HG03280 (cell line): ENCODE measurements at regions not wholly inside any gene's neighbourhood (a gene's known extent, or its start where the extent isn't known, plus 50 kb on each side); places are given as distances from the start of the nearest gene placed in this dataset.

Experiments used
- ATAC-seq: cut with Tn5 transposase; IDR thresholded peaks from one replicate; pipeline ENCODE4 v1.9.1; 2021; ENCODE audit warnings: mild to moderate bottlenecking, moderate library complexity; ENCODE audit not compliant: unreplicated experiment

GRCh38 chr7:41536873-41537665 lies 165.8 kb downstream of the INHBA start:
- ATAC-seq, result no peak

DNA sequence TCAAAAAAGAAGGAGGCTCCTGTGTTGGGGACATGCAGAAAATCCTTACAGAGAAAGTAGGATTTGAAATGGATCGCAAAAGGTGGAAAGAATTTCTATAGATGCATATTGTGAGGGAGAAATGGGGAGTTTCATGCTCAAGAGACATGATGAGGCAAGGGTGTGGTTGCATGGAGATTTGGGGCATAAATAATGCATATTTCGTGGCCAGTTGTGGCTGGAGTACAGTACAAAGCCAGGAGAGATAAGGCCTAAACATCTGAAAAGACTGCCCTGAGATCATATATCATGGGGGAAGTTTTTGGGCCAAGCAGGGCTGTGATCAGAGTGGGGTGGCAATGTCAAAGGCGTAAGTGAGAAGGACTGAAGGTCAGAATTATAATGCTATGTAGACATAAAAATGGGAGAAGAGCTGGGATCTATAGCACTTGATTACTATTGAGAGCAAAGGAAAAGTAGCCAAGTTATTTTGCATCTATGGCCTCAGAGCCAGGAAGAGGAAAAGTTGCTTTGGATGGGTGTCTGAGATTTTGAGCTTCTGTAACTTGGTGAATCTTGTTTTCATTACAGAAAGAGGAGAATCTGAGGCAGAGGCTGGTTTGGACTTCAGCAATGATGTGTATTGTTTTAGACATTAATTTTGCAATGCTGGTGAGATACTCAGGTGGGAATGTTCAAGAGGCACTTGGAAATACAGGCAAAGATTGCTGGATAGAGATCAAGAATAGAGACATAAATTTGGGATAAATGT lies 166.6 kb downstream of the INHBA start:
- no peak for ATAC-seq

- ATAC-seq, result no peak
Measured at GRCh38 chr7:41529831-41530230, 173.1 kb downstream of the INHBA start.

DNA sequence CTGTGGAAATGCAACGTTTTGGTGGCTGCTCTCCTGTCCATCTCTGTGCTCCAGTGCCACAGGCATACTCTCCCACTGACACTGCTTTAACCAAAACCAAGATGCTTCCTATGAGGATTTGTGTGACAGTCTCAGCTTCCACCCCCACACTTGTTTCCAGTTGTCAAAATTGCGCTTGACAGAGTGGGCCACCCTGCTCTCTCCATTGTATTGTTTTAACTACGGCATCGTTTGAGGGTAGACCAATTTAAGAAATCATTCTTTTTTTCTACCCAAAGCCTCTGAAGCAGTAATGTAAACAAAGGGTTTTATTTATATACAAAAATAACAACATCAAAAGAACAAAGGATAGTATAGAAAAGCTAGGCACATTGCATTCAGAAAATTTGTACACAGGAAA lies 178.0 kb downstream of the INHBA start:
- no peak for ATAC-seq

DNA sequence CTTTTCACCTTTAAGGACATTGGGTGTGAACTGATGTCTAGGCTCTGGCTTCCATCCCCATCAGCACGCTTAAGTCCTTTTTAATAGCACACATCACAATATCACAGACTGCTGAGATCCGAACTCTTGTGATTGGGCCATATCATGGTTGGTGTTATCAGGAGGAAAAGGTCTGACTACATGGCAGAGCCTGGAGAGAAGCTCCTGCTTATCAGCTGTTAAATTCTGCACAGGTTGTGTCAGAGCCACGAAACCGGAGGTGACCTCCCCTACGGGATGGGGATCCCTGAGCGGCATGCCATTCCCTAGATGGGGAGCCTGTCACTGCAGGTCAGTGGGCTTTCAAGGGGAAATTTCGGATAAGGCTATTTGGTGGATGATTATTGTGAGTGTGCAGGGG lies 182.4 kb downstream of the INHBA start:
- no peak for ATAC-seq

GRCh38 chr7:41517771-41518170 lies 185.1 kb downstream of the INHBA start:
- no peak for ATAC-seq

- ATAC-seq, result no peak
Measured at GRCh38 chr7:41508755-41509154, 194.1 kb downstream of the INHBA start.

DNA sequence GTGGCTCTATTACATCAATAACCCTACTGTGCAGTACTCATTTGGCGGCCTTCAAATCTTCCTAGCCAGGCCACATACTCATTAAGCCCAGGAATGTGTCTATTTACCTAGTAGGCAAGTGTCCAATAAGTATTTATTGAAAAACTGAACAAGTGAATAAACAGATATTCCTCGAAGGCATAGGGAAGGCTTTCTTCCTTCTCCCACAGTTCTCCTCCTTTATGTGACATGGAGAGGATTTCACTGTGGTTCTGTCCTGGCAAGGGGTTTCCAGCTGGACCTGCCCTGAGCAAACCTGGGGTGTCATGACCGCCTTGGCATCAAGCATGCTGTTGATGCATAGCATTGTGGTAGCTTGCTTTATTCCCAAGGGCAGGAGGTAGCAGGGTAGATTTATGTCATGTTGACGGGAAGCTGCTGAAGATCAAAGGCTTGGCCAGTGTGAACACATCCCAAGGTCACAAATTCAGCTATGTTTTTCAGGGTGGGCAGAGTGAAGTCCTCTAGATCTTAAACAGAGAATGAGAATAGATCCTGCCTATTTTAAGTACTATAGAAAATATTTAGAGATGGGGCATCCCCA lies 195.1 kb downstream of the INHBA start:
- ATAC-seq, result no peak

DNA sequence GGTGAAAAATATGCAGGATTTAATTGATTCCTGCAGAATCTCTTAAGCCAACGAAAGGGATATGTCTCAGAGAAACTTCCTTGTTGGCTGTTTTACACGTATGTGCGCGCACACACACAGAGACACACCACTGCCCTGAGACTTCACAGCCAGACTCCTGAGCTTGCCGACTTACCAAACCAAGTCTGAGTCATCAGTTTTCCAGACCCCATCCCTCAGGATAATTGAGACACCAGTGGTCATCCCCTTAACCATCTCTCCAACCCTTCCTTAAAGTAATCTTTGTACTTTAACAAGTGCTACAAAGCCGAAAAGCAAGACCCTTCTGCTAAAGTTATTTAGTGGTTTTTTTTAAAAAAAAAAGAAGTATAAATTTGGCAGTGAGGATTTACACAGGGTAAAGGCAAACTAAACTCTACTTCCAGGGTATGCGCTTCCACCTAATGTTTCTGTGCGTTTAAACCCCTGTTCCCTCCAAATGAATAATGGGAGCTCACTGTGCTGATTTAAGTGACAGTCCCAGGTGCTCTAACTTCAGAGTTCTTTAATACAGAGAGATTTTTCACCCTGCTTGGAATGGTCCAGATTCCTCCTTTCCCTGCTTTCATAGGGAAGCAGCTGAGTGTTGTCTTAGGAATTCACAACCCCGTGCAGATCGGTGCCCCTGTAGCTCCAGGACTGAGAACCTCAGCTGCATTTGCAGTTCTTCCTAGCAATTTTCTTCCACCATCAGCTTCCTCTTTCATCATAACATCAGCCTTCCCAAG lies 198.5 kb downstream of the INHBA start:
- ATAC-seq, result no peak

GRCh38 chr7:41503438-41503837 lies 199.5 kb downstream of the INHBA start:
- ATAC-seq, result no peak

GRCh38 chr7:41501466-41501865 lies 201.4 kb downstream of the INHBA start:
- ATAC-seq, result no peak

GRCh38 chr7:41501006-41501405 lies 201.9 kb downstream of the INHBA start:
- no peak for ATAC-seq

- no peak for ATAC-seq
Measured at GRCh38 chr7:41492603-41493002, 210.3 kb downstream of the INHBA start.

- no peak for ATAC-seq
Measured at GRCh38 chr7:41491883-41492471, 210.9 kb downstream of the INHBA start.

- no peak for ATAC-seq
Measured at GRCh38 chr7:41491308-41491707, 211.6 kb downstream of the INHBA start.

GRCh38 chr7:41489885-41490284 lies 213.0 kb downstream of the INHBA start:
- no peak for ATAC-seq

- no peak for ATAC-seq
Measured at GRCh38 chr7:41487229-41487940, 215.5 kb downstream of the INHBA start.

- no peak for ATAC-seq
Measured at GRCh38 chr7:41481353-41481752, 221.5 kb downstream of the INHBA start.

DNA sequence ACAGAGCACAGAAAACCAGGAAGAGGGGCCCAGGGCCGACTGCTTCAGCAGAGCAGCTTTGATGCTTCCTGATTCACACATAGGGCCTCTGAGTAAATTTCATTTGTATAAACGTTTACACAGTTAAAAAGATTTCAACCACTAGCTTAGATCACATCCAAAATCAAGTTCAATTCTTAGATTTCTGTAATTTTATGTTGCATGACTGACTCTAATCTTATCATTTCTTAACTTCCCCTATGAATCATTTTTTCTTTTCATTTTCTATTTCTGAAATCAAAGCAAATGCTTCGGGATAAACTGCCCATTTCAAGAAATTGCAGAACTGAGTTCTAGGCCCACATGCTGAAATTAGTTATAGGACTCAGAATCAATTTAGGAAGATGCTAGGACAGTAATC lies 224.7 kb downstream of the INHBA start:
- ATAC-seq, result no peak

DNA sequence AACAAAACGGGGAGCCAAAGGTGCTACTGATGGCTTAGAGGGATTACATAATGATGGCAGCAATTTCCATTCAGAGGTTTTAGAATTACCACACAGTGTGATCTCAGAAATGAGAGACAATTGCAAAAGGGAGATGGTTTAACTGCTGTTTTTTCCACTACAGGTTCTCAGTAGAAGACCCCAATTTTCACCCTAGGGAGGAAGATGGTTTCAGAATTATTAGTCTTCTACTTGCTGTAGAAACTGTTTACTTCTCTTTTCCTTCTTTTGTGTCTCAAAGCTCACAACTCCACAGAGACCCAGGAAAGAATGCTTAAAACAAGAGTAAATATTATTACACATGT lies 226.5 kb downstream of the INHBA start:
- no peak for ATAC-seq
